ENCODE measurements at regions not wholly inside any gene's neighbourhood (a gene's known extent, or its start where the extent isn't known, plus 50 kb on each side); places are given as distances from the start of the nearest gene placed in this dataset.

DNA sequence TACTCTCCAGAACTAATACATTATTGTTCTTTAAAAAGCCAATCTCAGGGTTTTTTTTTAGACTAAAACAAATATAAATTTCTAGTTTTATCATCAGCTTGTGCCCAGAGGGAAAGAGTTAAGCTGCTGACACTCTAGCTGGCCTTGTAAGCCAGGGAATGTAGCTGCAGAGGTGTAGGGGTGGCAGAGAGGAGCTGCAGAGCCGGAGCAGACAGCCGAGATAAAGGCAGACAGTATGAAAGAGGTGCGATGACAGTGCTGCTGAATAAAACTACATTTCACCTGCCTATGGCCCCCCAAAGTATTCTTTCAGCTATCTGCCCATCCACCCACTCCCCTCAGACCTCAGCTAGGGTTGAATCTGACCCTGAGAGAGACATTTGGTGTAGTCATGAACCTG is 653.7 kb upstream of the ZWINT start:
- Histone ChIP-seq H3K9me3 (ENCODE audit: control insufficient read depth, insufficient read depth, low read length) (peaks cover 25% of the 10 kb centered on the region), H3K4me3 (ENCODE audit: low read depth, low read length) (no peak overlapping the region), H3K27me3 (ENCODE audit: control insufficient read depth, insufficient read depth, low read length) (no peaks in the 10 kb centered on the region), H3K27ac (ENCODE audit: low read depth, low read length) (no peak overlapping the region)
- DNase-seq (ENCODE audit: low read depth, low spot score): no peak
- POLR2A ChIA-PET: no interaction called here
- TF ChIP-seq CTCF (IDR thresholded peaks at IDR 0.05; ENCODE audit: low read depth, low read length): no peak
- CTCF ChIA-PET: no interaction called here

- Histone ChIP-seq H3K27ac (ENCODE audit: low read depth, low read length) (no peak overlapping the region), H3K27me3 (ENCODE audit: control insufficient read depth, insufficient read depth, low read length) (no peaks in the 10 kb centered on the region), H3K9me3 (ENCODE audit: control insufficient read depth, insufficient read depth, low read length) (no peaks in the 10 kb centered on the region; the same call in 1 of the 2 replicates), H3K4me3 (ENCODE audit: low read depth, low read length) (no peak overlapping the region)
- no peak for DNase-seq (ENCODE audit: low read depth, low spot score)
- TF ChIP-seq CTCF (IDR thresholded peaks at IDR 0.05; ENCODE audit: low read depth, low read length): no peak
- CTCF ChIA-PET: no interaction called here
- POLR2A ChIA-PET: no interaction called here
Measured at GRCh38 chr10:57008189-57008588, 647.1 kb upstream of the ZWINT start.

DNA sequence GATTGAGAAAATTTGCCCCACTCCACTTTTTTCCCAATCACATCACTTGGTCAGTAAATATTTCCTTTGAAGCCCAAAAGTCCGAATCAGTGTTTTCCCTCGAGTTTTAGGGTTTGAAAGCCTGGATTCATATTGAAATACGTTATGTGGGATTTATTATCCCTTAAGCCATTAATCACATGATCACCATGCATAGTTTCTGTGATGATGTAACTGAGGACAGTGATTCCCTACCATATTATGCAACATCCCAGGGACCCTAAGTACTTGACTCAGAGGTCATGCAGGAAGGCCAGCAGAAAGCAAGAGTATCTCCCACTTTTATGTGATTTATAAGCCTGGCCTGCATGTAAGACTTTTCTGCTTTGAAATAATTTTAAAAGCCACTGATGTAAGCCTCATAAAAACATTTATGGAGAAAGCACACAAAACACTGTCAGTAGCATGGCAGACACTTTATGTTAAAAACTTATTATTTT is 630.6 kb upstream of the ZWINT start:
- TF ChIP-seq CTCF (IDR thresholded peaks at IDR 0.05; ENCODE audit: low read depth, low read length): no peak
- Histone ChIP-seq H3K27ac (ENCODE audit: low read depth, low read length) (no peak overlapping the region), H3K27me3 (ENCODE audit: control insufficient read depth, insufficient read depth, low read length) (no peaks in the 10 kb centered on the region), H3K4me3 (ENCODE audit: low read depth, low read length) (no peak overlapping the region), H3K9me3 (ENCODE audit: control insufficient read depth, insufficient read depth, low read length) (peaks cover 4% of the 10 kb centered on the region; the same call in 1 of the 2 replicates)
- ChIA-PET CTCF (no interaction called here), POLR2A (no interaction called here)
- no peak for DNase-seq (ENCODE audit: low read depth, low spot score)

DNA sequence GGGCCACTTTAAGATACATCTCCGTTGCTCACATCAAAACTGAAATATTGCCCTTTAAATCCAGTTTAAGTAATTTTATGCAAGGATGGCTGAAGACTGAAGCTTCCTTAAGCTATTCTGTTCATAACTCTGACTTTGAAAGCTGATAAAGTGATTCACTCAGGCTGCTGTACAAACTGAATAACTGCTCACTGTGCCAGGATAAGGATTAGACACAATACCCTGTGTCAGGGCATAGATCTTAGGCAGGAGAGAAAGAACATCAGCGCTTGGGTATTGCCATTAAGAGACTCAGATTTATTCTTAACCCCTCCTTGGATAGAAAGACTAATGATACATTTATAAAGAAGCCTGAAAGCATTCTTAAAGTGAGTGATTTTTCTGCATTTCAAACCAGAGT is 614.5 kb upstream of the ZWINT start:
- TF ChIP-seq CTCF (IDR thresholded peaks at IDR 0.05; ENCODE audit: low read depth, low read length): no peak
- H3K9me3 ChIP-seq (ENCODE audit: control insufficient read depth, insufficient read depth, low read length): peaks cover 6% of the 10 kb centered on the region; the same call in 1 of the 2 replicates
- no peak overlapping the region for H3K27ac ChIP-seq (ENCODE audit: low read depth, low read length)
- H3K27me3 ChIP-seq (ENCODE audit: control insufficient read depth, insufficient read depth, low read length): no peaks in the 10 kb centered on the region
- H3K4me3 ChIP-seq (ENCODE audit: low read depth, low read length): no peak overlapping the region
- ChIA-PET POLR2A (no interaction called here), CTCF (no interaction called here)
- DNase-seq (ENCODE audit: low read depth, low spot score): no peak

DNA sequence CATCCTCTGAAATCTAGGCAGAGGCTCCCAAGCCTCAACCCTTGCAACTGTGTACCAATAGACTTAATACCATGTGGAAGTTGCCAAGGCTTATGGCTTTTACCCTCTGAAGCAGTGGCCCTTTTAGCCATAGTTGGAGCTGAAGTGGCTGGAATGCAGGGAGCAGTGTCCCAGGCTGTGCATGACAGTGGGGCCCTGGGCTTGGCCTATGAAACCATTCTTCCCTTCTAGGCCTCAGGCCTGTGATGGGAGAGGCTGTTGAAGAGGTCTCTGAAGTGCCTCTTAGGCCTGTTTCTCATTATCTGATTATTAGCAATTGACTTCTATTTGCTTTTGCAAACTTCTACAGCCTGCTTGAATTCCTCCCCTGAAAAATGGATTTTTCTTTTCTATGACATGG is 612.7 kb upstream of the ZWINT start:
- ChIA-PET CTCF (no interaction called here), POLR2A (no interaction called here)
- Histone ChIP-seq H3K9me3 (ENCODE audit: control insufficient read depth, insufficient read depth, low read length) (peaks cover 6% of the 10 kb centered on the region; the same call in 1 of the 2 replicates), H3K4me3 (ENCODE audit: low read depth, low read length) (no peak overlapping the region), H3K27ac (ENCODE audit: low read depth, low read length) (no peak overlapping the region), H3K27me3 (ENCODE audit: control insufficient read depth, insufficient read depth, low read length) (no peaks in the 10 kb centered on the region)
- no peak for DNase-seq (ENCODE audit: low read depth, low spot score)
- TF ChIP-seq CTCF (IDR thresholded peaks at IDR 0.05; ENCODE audit: low read depth, low read length): no peak

Measured in AG04450 (cell line).